CD4-positive, alpha-beta memory T cell (primary cell): ENCODE measurements at regions not wholly inside any gene's neighbourhood (a gene's known extent, or its start where the extent isn't known, plus 50 kb on each side); places are given as distances from the start of the nearest gene placed in this dataset.

Experiments used
- CTCF ChIA-PET: fragments of 350-600 bp; sonication (Branson Sonifier 250); formaldehyde crosslinking; loops from one replicate; lab custom pipeline; 2021; ENCODE audit warnings: inconsistent platforms; ENCODE audit not compliant: partially characterized antibody; lab: Charles Lee
- POLR2A ChIA-PET: fragments of 350-600 bp; sonication (Branson Sonifier 250); formaldehyde crosslinking; loops from one replicate; lab custom pipeline; 2021; ENCODE audit not compliant: partially characterized antibody; lab: Charles Lee
- DNase-seq, 5 donors: peaks; one replicate each; pipeline versions ENCODE4 v3.0.0 to v3.0.0-alpha.2; 2020 to 2022; ENCODE audit warnings: mixed read lengths in 1 of 5
- H3K27ac ChIP-seq: one replicate; pipeline ENCODE4 v1.7.0; 2013; ENCODE audit warnings: low read depth, low read length
- H3K27me3 ChIP-seq: 2 replicates; pipeline ENCODE4 v1.7.0; 2013; ENCODE audit warnings: mild to moderate bottlenecking, low read length, moderate library complexity; ENCODE audit not compliant: insufficient read depth
- H3K36me3 ChIP-seq: 2 replicates; pipeline ENCODE4 v1.7.0; 2013; ENCODE audit warnings: mild to moderate bottlenecking, low read length, moderate library complexity; ENCODE audit not compliant: insufficient read depth
- H3K4me1 ChIP-seq: 2 replicates; pipeline ENCODE4 v1.7.0; 2013; ENCODE audit warnings: mild to moderate bottlenecking, low read length, moderate library complexity; ENCODE audit not compliant: insufficient read depth
- H3K4me3 ChIP-seq, 2 donors: one replicate each; pipeline ENCODE4 v1.7.0; 2013; ENCODE audit warnings: low read length in 2 of 2, mild to moderate bottlenecking in 1 of 2
- H3K9me3 ChIP-seq, 2 donors: one replicate each; pipeline ENCODE4 v1.7.0; 2013; ENCODE audit warnings: low read length in 2 of 2, control low read depth in 1 of 2; ENCODE audit not compliant: control insufficient read depth in 1 of 2
- H3K27ac Mint-ChIP-seq, 7 donors: one replicate each; pipeline ENCODE4 v1.8.0; 2020 to 2021; ENCODE audit warnings: mixed read lengths in 7 of 7, mild to moderate bottlenecking in 6 of 7, inconsistent platforms in 3 of 7, moderate library complexity in 3 of 7
- H3K27me3 Mint-ChIP-seq, 2 donors: one replicate each; pipeline ENCODE4 v1.8.0; 2020 to 2021; ENCODE audit warnings: mixed read lengths in 2 of 2
- H3K36me3 Mint-ChIP-seq, 2 donors: one replicate each; pipeline ENCODE4 v1.8.0; 2020 to 2021; ENCODE audit warnings: mixed read lengths in 2 of 2, inconsistent platforms in 1 of 2, mild to moderate bottlenecking in 1 of 2
- H3K4me1 Mint-ChIP-seq, 4 donors: one replicate each; pipeline ENCODE4 v1.8.0; 2020 to 2021; ENCODE audit warnings: mixed read lengths in 4 of 4, mild to moderate bottlenecking in 1 of 4
- H3K4me3 Mint-ChIP-seq, 8 donors: one replicate each; pipeline ENCODE4 v1.8.0; 2020 to 2021; ENCODE audit warnings: mixed read lengths in 8 of 8, mild to moderate bottlenecking in 7 of 8, moderate library complexity in 6 of 8, inconsistent platforms in 3 of 8
- H3K9me3 Mint-ChIP-seq, 8 donors: one replicate each; pipeline ENCODE4 v1.8.0; 2020 to 2021; ENCODE audit warnings: mixed read lengths in 8 of 8, mild to moderate bottlenecking in 5 of 8, inconsistent platforms in 3 of 8, moderate library complexity in 1 of 8
- intact Hi-C: fragments of 100-400 bp; cut with micrococcal nuclease; formaldehyde crosslinking; loops from one replicate; pipeline ENCODE4 v1.15.1; 2023

DNA sequence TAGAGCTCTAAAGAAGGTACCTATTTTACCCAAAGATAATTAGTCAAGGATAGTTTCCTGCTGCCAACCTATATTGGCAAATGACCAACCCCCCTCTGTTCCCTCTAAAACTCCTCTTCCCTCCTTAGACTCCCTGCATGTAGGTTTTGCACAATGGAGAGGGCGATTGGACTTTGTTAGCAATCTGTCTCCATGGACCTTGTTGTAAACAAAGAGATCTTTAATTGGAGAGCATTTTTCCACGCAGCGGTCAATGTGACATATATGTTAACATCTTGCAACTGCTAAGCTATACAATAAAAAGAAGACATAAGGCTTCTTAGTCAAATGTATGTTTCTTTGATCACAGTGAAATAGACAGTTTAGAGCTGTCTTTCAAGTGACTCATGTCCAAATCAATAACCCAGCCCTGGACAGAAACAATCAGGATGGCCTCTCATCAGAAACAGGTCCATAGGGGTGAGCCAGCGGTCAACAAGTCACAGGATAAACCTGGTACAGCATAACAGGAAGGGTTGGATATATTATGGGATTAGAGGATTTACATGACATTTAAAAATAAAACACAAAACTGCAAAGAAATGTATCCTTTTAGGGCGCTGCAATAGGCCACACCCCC is 69.7 kb upstream of the UBL3 start:
- CTCF ChIA-PET: interaction anchor here (0.7 to 13.2 kb wide), 7 partner anchors 17 to 194 kb away, joined by 3 to 231 read pairs (median 4); partner anchors contain the start of gene UBL3
- Histone ChIP-seq H3K27ac (no peak overlapping the region), H3K27me3 (no peaks in the 10 kb centered on the region), H3K9me3 (no peaks in the 10 kb centered on the region), H3K4me1 (peaks cover 22% of the 10 kb centered on the region), H3K4me3 (no peak overlapping the region), H3K36me3 (no peaks in the 10 kb centered on the region)
- Mint-ChIP-seq H3K9me3 (no peaks in the 10 kb centered on the region), H3K4me1 (peaks cover 16 to 35% (median 29%) of the 10 kb centered on the region in 4 donors), H3K27ac (peak overlapping the region in 1 of 7 donors; percentile 48), H3K27me3 (no peaks in the 10 kb centered on the region), H3K36me3 (no peaks in the 10 kb centered on the region), H3K4me3 (no peak overlapping the region)
- intact Hi-C loops: loop anchor here (5.0 kb wide), 1 partner anchor 73 kb away; no protein-coding TSS in a partner anchor
- DNase-seq: no peak
- POLR2A ChIA-PET: interaction anchor here (2.4 kb wide), 1 partner anchor 15 kb away, joined by 11 read pairs; no protein-coding TSS in a partner anchor

DNA sequence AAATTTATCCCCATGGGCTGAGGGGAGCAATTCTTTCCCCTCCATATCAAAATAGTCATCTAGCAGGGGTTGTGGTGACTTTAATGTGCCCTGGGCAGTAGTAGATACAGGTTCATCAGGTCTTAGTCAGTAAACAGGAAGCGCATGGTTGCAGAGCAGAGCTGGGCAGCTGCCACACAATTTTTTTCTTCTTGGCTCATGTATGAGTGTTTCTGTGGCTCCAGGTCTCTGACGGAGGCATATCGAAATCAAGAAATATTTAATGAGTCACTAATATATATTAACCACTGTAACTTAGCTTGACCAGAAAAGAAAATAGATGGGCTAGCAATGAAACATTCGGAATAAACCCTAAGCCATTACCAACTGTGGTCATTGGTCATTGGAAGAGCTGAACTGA is 68.4 kb upstream of the UBL3 start:
- H3K4me1 ChIP-seq: peaks cover 16% of the 10 kb centered on the region
- peak overlapping the region in 1 of 7 donors; percentile 15 for H3K27ac Mint-ChIP-seq
- POLR2A ChIA-PET: interaction anchor here (2.4 kb wide), 1 partner anchor 17 kb away, joined by 11 read pairs; no protein-coding TSS in a partner anchor

DNA sequence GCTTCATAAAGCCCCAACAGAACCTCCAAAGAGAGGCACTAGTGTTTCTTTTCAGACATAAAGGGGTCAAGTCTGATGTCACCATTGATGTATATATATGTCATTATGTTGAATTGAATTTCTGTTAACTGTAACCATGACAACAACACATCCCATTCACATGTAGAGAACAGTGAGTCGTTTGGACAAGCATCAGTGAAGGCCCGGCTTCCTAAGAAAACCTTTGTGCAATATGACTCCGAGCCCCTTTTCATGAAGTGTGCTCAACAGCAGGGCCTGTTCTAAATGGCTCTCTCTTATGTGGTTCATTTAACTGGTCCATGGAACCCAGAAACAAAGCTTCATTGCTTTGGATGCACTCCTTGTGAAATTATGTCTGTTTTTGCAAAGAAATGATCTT is 67.2 kb upstream of the UBL3 start:
- H3K27ac Mint-ChIP-seq: no peak overlapping the region
- H3K4me3 Mint-ChIP-seq: no peak overlapping the region
- H3K36me3 ChIP-seq: no peaks in the 10 kb centered on the region
- H3K4me1 ChIP-seq: peaks cover 6% of the 10 kb centered on the region
- no peaks in the 10 kb centered on the region for H3K27me3 Mint-ChIP-seq
- intact Hi-C loops: no loop called here
- no peak for DNase-seq
- H3K9me3 Mint-ChIP-seq: no peaks in the 10 kb centered on the region
- ChIA-PET POLR2A (no interaction called here), CTCF (interaction anchor here (0.6 to 13.2 kb wide), 4 partner anchors 10 to 195 kb away, joined by 3 to 231 read pairs (median 3); no protein-coding TSS in a partner anchor)
- no peaks in the 10 kb centered on the region for H3K9me3 ChIP-seq
- peaks cover 8 to 14% (median 10%) of the 10 kb centered on the region in 4 donors for H3K4me1 Mint-ChIP-seq
- no peaks in the 10 kb centered on the region for H3K27me3 ChIP-seq
- H3K27ac ChIP-seq: no peak overlapping the region
- no peak overlapping the region for H3K4me3 ChIP-seq
- no peaks in the 10 kb centered on the region for H3K36me3 Mint-ChIP-seq

More for the DNA sequence above, 68.4 kb upstream of the UBL3 start:
- H3K9me3 ChIP-seq: no peaks in the 10 kb centered on the region
- no peaks in the 10 kb centered on the region for H3K27me3 ChIP-seq
- DNase-seq: no peak
- CTCF ChIA-PET: interaction anchor here (1.2 to 13.2 kb wide), 2 partner anchors 18 to 21 kb away, joined by 3 to 231 read pairs; no protein-coding TSS in a partner anchor
- Mint-ChIP-seq H3K4me1 (peaks cover 15 to 26% (median 20%) of the 10 kb centered on the region in 4 donors), H3K4me3 (no peak overlapping the region), H3K27me3 (no peaks in the 10 kb centered on the region), H3K36me3 (no peaks in the 10 kb centered on the region), H3K9me3 (no peaks in the 10 kb centered on the region)
- no peak overlapping the region for H3K27ac ChIP-seq
- intact Hi-C loops: no loop called here
- H3K4me3 ChIP-seq: no peak overlapping the region
- H3K36me3 ChIP-seq: no peaks in the 10 kb centered on the region

DNA sequence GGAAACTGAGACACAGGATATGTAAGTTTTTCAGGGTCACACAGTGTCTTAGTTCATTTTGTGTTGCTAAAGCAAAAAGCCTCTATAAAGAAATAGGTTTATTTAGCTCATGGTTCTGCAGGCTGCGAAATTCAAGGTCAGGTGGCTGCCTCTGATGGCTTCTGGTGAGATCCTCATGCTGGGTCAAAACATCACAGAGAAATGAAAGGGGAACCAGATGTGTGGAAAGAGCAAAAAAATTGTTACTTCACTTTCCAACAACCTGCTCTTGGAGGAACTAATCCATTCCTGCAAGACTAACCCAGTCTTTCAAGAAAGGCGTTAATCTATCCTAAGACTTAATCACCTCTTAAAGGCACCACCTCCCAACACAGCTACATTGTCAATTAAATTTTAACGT is 64.2 kb upstream of the UBL3 start:
- Mint-ChIP-seq H3K27me3 (no peaks in the 10 kb centered on the region), H3K36me3 (no peaks in the 10 kb centered on the region), H3K4me3 (no peak overlapping the region), H3K27ac (no peak overlapping the region), H3K4me1 (peaks cover 7 to 11% (median 8%) of the 10 kb centered on the region in 4 donors), H3K9me3 (no peaks in the 10 kb centered on the region)
- intact Hi-C loops: no loop called here
- ChIA-PET POLR2A (interaction anchor here (1.4 kb wide), 1 partner anchor 10 kb away, joined by 3 read pairs; no protein-coding TSS in a partner anchor), CTCF (interaction anchor here (1.4 kb wide), 1 partner anchor 10 kb away, joined by 5 read pairs; no protein-coding TSS in a partner anchor)
- Histone ChIP-seq H3K4me3 (no peak overlapping the region), H3K9me3 (no peaks in the 10 kb centered on the region), H3K4me1 (peaks cover 6% of the 10 kb centered on the region), H3K27me3 (no peaks in the 10 kb centered on the region), H3K27ac (no peak overlapping the region), H3K36me3 (no peaks in the 10 kb centered on the region)
- DNase-seq: no peak

DNA sequence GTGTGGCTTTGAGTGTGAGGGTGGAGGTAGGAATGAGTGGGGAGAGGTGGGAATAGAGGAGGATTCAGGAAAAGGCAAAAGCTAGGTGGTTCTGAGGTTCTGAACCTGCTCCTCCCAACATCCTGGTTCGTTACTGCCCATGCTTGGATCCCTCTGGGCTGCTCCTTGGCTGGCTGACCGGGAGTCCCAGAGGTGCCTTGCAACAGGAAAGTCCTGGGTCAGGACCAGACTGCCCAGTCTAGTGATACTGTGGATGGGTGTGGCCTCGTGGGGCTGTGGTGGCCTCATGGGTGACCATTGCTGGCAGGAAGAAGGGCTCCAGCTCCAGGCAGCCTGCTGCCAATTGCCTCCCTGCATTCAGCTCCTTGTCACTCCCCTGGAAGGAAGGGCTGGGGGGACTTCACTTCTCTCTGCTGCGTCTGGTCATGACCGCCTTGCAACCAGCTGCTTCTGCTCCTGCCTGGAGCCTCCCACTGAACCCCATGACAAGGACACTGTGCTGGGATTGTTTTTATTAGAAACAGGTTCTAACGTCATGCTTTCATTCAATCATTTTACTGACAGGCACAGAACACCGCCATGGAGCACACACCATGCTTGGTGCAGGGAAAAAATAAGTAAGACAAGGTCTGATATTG is 61.5 kb upstream of the UBL3 start:
- no peaks in the 10 kb centered on the region for H3K4me1 Mint-ChIP-seq
- DNase-seq: no peak
- intact Hi-C loops: no loop called here
- H3K27ac Mint-ChIP-seq: no peak overlapping the region
- no peaks in the 10 kb centered on the region for H3K4me1 ChIP-seq
- H3K36me3 Mint-ChIP-seq: no peaks in the 10 kb centered on the region
- H3K27ac ChIP-seq: no peak overlapping the region
- no peak overlapping the region for H3K4me3 ChIP-seq
- no peaks in the 10 kb centered on the region for H3K27me3 Mint-ChIP-seq
- H3K4me3 Mint-ChIP-seq: no peak overlapping the region
- no peaks in the 10 kb centered on the region for H3K36me3 ChIP-seq
- CTCF ChIA-PET: interaction anchor here (2.9 kb wide), 1 partner anchor 12 kb away, joined by 21 read pairs; no protein-coding TSS in a partner anchor
- H3K9me3 ChIP-seq: no peaks in the 10 kb centered on the region
- POLR2A ChIA-PET: interaction anchor here (1.2 to 1.3 kb wide), 2 partner anchors 10 to 24 kb away, joined by 3 read pairs; no protein-coding TSS in a partner anchor
- H3K9me3 Mint-ChIP-seq: no peaks in the 10 kb centered on the region
- H3K27me3 ChIP-seq: no peaks in the 10 kb centered on the region

DNA sequence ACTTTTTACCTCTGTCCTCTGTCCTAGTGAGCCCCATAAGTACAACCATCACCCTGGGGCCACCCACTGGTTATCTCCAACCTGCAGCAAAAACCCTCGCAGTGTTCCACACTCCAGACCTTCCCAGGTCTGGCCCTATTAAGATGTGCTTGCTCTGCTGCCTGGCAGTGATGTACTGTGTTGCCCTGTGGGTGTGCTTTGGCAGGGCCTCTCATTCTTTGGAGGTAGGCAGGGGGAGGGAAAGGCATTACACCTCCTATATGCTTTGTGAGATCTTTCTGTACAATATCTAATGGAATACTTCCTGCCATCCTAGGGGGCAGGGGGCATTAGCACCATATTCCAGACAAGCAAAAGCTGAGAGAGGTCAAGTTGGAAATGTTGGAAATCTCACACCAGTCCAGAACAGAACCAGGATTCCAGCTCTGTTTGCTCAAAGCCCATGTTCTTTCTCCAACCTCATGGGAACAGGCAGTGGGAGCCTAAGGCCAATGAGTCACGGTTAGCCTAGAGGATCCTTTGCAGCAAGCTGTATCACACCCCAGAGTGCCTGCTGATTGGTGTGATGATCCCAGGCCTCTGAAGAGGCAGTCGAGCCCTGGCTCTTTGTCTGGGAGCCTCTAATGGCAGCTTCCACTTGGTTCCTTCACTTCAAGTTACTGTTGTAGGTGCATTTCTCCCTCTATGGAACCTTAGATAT is 59.7 kb upstream of the UBL3 start:
- no peaks in the 10 kb centered on the region for H3K9me3 Mint-ChIP-seq

More for the DNA sequence above, 59.7 kb upstream of the UBL3 start:
- no peak overlapping the region for H3K27ac Mint-ChIP-seq
- Histone ChIP-seq H3K9me3 (no peaks in the 10 kb centered on the region), H3K36me3 (no peaks in the 10 kb centered on the region), H3K27me3 (no peaks in the 10 kb centered on the region), H3K27ac (no peak overlapping the region), H3K4me3 (no peak overlapping the region), H3K4me1 (no peaks in the 10 kb centered on the region)
- no peak for DNase-seq
- ChIA-PET CTCF (interaction anchor here (1.1 to 1.6 kb wide), 2 partner anchors 14 to 19 kb away, joined by 3 to 6 read pairs; no protein-coding TSS in a partner anchor), POLR2A (interaction anchor here (1.0 to 1.6 kb wide), 2 partner anchors 25 to 59 kb away, joined by 3 to 4 read pairs; partner anchors contain the start of gene UBL3)
- no peaks in the 10 kb centered on the region for H3K4me1 Mint-ChIP-seq
- intact Hi-C loops: no loop called here
- no peaks in the 10 kb centered on the region for H3K27me3 Mint-ChIP-seq
- no peak overlapping the region for H3K4me3 Mint-ChIP-seq
- H3K36me3 Mint-ChIP-seq: no peaks in the 10 kb centered on the region
